ENCODE measurements at regions not wholly inside any gene's neighbourhood (a gene's known extent, or its start where the extent isn't known, plus 50 kb on each side); places are given as distances from the start of the nearest gene placed in this dataset.
"Not testable (repeated sequence)": the region's sequence is repeated elsewhere in the genome, so short reads cannot be mapped to it uniquely, and the experiment has no call there.

GRCh38 chr13:71291842-71292146 is 575.2 kb downstream of the DACH1 start:
- DNase-seq = no peak

- peak; percentile 19 to 27 for DNase-seq
Measured at GRCh38 chr13:71290963-71291841, 575.8 kb downstream of the DACH1 start.

GRCh38 chr13:71289980-71290379 is 577.0 kb downstream of the DACH1 start:
- not testable (repeated sequence) for DNase-seq

- no peak for DNase-seq
Measured at GRCh38 chr13:71285700-71286099, 581.3 kb downstream of the DACH1 start.

- no peak for DNase-seq
Measured at GRCh38 chr13:71278512-71278911, 588.5 kb downstream of the DACH1 start.

GRCh38 chr13:71274923-71275608 is 591.9 kb downstream of the DACH1 start:
- peak; percentile 10 to 16 for DNase-seq

GRCh38 chr13:71261256-71261655 is 605.7 kb downstream of the DACH1 start:
- DNase-seq = no peak

GRCh38 chr13:71260246-71260645 is 606.8 kb downstream of the DACH1 start:
- DNase-seq = no peak

GRCh38 chr13:71255633-71256032 is 611.4 kb downstream of the DACH1 start:
- DNase-seq = no peak

- no peak for DNase-seq
Measured at GRCh38 chr13:71254384-71254783, 612.6 kb downstream of the DACH1 start.

GRCh38 chr13:71252184-71252704 is 614.8 kb downstream of the DACH1 start:
- DNase-seq = peak; percentile 25 to 35

- DNase-seq = no peak
Measured at GRCh38 chr13:71251292-71251951, 615.6 kb downstream of the DACH1 start.

- DNase-seq = no peak
Measured at GRCh38 chr13:71249011-71249410, 618.0 kb downstream of the DACH1 start.

GRCh38 chr13:71244161-71244560 is 622.8 kb downstream of the DACH1 start:
- DNase-seq = no peak

GRCh38 chr13:71242201-71242600 is 624.8 kb downstream of the DACH1 start:
- no peak for DNase-seq

GRCh38 chr13:71240911-71241310 is 626.1 kb downstream of the DACH1 start:
- peak; percentile 21 to 33 for DNase-seq

- DNase-seq = no peak
Measured at GRCh38 chr13:71237332-71237731, 629.7 kb downstream of the DACH1 start.

GRCh38 chr13:71219698-71220415 is 647.1 kb downstream of the DACH1 start:
- DNase-seq = no peak

- DNase-seq = peak in 1 of 2 experiments; percentile 15
Measured at GRCh38 chr13:71218960-71219359, 648.0 kb downstream of the DACH1 start.

- no peak for DNase-seq
Measured at GRCh38 chr13:71217827-71218226, 649.2 kb downstream of the DACH1 start.

- DNase-seq = no peak
Measured at GRCh38 chr13:71214821-71215220, 652.2 kb downstream of the DACH1 start.

GRCh38 chr13:71214357-71214756 is 652.6 kb downstream of the DACH1 start:
- DNase-seq = no peak

Data from AML-193 (cell line).